ENCODE measurements at regions not wholly inside any gene's neighbourhood (a gene's known extent, or its start where the extent isn't known, plus 50 kb on each side); places are given as distances from the start of the nearest gene placed in this dataset.
A peak's percentile ranks its signal among the peaks of the same experiment; 100 is the strongest.

DNA sequence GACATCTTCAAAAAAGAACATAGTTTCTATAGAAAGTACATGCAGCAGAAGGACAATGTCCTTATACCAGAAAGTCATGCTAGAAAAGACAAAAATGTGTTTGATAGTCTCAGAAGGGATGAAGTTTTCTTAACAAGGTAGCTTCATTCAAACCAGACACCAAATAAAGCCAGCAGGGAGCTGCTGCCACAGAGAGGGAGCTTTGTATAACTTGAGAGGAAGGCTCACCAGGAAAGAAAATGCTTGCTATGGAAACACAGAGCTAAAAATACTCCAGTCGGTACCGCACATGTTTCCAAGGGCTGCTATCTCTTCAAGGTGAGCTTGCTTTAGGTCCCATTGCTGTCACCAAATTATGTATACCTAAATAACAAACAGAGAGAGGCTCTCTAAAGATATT lies 1074.8 kb upstream of the ALCAM start:
- no peak overlapping the region for H3K18ac ChIP-seq (ENCODE audit: extremely low read depth, low read length)
- H2BK12ac ChIP-seq (ENCODE audit: low read depth, low read length): no peak overlapping the region
- H3K36me3 ChIP-seq (ENCODE audit: control insufficient read depth in 2 of 4, insufficient read depth in 4 of 4, low read length in 3 of 4): no peaks in the 10 kb centered on the region; a peak in 1 of 8 replicates
- 82% methylated on average over 2 of the region's 2 CpGs; no CpG with 5 or more reads in 1 of the 2 experiments for WGBS, 2 experiments (ENCODE audit: extremely low coverage in 1 of 2, insufficient coverage in 1 of 2, insufficient read length in 1 of 2, insufficient replicate concordance in 2 of 2, low coverage in 1 of 2, low lambda C conversion rate in 2 of 2, missing lambda C conversion rate in 1 of 2)
- H2BK120ac ChIP-seq (replicated peaks; ENCODE audit: low read depth, low read length): no peak overlapping the region
- H3K4me1 ChIP-seq (replicated peaks in 1 of 4; ENCODE audit: control insufficient read depth in 3 of 4, insufficient read depth in 4 of 4, low read length in 3 of 4): 0 out of 7 replicates have a peak, but pooled peaks cover 0 to 2% (median 0%) of the 10 kb centered on the region in 4 experiments
- TF ChIP-seq SP2 (IDR thresholded peaks at IDR 0.05; ENCODE audit: low read length) (no peak), MAFK (IDR thresholded peaks at IDR 0.05; ENCODE audit: low read depth, low read length) (no peak), YY1 (IDR thresholded peaks at IDR 0.05; ENCODE audit: low read depth, low read length) (no peak), POLR2A (IDR thresholded peaks at IDR 0.05; ENCODE audit: control extremely low read depth in 1 of 2, low read depth in 2 of 2, low read length in 2 of 2) (no peak), NRF1 (IDR thresholded peaks at IDR 0.05; ENCODE audit: low read depth, low read length) (no peak), GABPA (IDR thresholded peaks at IDR 0.05; ENCODE audit: borderline replicate concordance, insufficient read depth, low read length) (no peak), EZH2 (IDR thresholded peaks at IDR 0.05; ENCODE audit: low read depth, low read length, severe bottlenecking) (no peak), CHD2 (IDR thresholded peaks at IDR 0.05; ENCODE audit: low read length) (no peak), SRF (IDR thresholded peaks at IDR 0.05; ENCODE audit: low read depth, low read length) (no peak)
- TF ChIP-seq, protein P1, sequence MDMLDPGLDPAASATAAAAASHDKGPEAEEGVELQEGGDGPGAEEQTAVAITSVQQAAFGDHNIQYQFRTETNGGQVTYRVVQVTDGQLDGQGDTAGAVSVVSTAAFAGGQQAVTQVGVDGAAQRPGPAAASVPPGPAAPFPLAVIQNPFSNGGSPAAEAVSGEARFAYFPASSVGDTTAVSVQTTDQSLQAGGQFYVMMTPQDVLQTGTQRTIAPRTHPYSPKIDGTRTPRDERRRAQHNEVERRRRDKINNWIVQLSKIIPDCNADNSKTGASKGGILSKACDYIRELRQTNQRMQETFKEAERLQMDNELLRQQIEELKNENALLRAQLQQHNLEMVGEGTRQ (IDR thresholded peaks at IDR 0.05; ENCODE audit: low read length): no peak
- TF ChIP-seq, protein P2, sequence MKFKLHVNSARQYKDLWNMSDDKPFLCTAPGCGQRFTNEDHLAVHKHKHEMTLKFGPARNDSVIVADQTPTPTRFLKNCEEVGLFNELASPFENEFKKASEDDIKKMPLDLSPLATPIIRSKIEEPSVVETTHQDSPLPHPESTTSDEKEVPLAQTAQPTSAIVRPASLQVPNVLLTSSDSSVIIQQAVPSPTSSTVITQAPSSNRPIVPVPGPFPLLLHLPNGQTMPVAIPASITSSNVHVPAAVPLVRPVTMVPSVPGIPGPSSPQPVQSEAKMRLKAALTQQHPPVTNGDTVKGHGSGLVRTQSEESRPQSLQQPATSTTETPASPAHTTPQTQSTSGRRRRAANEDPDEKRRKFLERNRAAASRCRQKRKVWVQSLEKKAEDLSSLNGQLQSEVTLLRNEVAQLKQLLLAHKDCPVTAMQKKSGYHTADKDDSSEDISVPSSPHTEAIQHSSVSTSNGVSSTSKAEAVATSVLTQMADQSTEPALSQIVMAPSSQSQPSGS (IDR thresholded peaks at IDR 0.05; ENCODE audit: low read length): no peak
- TF ChIP-seq, protein P3, sequence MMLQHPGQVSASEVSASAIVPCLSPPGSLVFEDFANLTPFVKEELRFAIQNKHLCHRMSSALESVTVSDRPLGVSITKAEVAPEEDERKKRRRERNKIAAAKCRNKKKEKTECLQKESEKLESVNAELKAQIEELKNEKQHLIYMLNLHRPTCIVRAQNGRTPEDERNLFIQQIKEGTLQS (IDR thresholded peaks at IDR 0.05; ENCODE audit: insufficient read depth, low read depth, low read length): no peak
- no peak overlapping the region for H3K4me3 ChIP-seq (ENCODE audit: extremely low read depth in 1 of 4, insufficient read depth in 2 of 4, low read depth in 3 of 4, low read length in 4 of 4)
- DNase-seq (ENCODE audit: low read depth in 1 of 2, low spot score in 2 of 2) (no peak), FAIRE-seq (peak; percentile 36)
- no peak overlapping the region for H3K14ac ChIP-seq (ENCODE audit: insufficient read length)
- ChIA-PET CTCF (ENCODE audit: partially characterized antibody) (no interaction called here), POLR2A (ENCODE audit: partially characterized antibody) (no interaction called here)
- H3K79me2 ChIP-seq (ENCODE audit: control insufficient read depth in 1 of 2, insufficient read depth in 2 of 2, low read length in 2 of 2): no peaks in the 10 kb centered on the region
- H2AK5ac ChIP-seq (ENCODE audit: low read depth, low read length): no peak overlapping the region
- H3K27ac ChIP-seq (ENCODE audit: low read depth, low read length): no peak overlapping the region
- no peak overlapping the region for H2BK5ac ChIP-seq (ENCODE audit: low read depth, low read length)
- no peak overlapping the region for H3K23ac ChIP-seq (ENCODE audit: insufficient read length)
- no peak overlapping the region; a peak in 1 of 4 replicates for H3K4me2 ChIP-seq (ENCODE audit: insufficient read depth in 1 of 2, low read depth in 2 of 2, low read length in 2 of 2)
- no peak overlapping the region for H2AFZ ChIP-seq (ENCODE audit: low read length)
- peaks cover 3 to 4% of the 10 kb centered on the region in 2 experiments; a peak in 3 of 4 replicates for H3K9me3 ChIP-seq (ENCODE audit: insufficient read depth in 2 of 2, low read depth in 1 of 2, low read length in 1 of 2)
- no peak overlapping the region for H4K8ac ChIP-seq (ENCODE audit: extremely low read depth, insufficient read depth, low read length)
- no peak overlapping the region for H4K91ac ChIP-seq (replicated peaks; ENCODE audit: insufficient read length, low read length)
- H3K56ac ChIP-seq (replicated peaks; ENCODE audit: insufficient read length, low read depth, low read length): no peak overlapping the region
- H4K20me1 ChIP-seq (replicated peaks in 1 of 2; ENCODE audit: control insufficient read depth in 1 of 2, insufficient read depth in 2 of 2, low read length in 2 of 2): no peaks in the 10 kb centered on the region
- H3K27me3 ChIP-seq (replicated peaks in 1 of 4; ENCODE audit: control insufficient read depth in 3 of 4, extremely low read depth in 1 of 4, insufficient read depth in 3 of 4, low read length in 3 of 4): no peaks in the 10 kb centered on the region
- H2BK15ac ChIP-seq (ENCODE audit: low read length): no peak overlapping the region
- no peak overlapping the region for H2BK20ac ChIP-seq (ENCODE audit: low read length)
- no peaks in the 10 kb centered on the region for H3K23me2 ChIP-seq (ENCODE audit: low read depth, low read length)
- H3K9ac ChIP-seq (replicated peaks in 1 of 4; ENCODE audit: extremely low read depth in 1 of 4, low read depth in 3 of 4, low read length in 3 of 4): no peak overlapping the region
- no peak overlapping the region for H4K5ac ChIP-seq (ENCODE audit: insufficient read length, low read depth, low read length)
- no peak overlapping the region for H3K4ac ChIP-seq (replicated peaks; ENCODE audit: insufficient read length, low read depth, low read length)
- no peaks in the 10 kb centered on the region for H3K79me1 ChIP-seq (ENCODE audit: low read depth, low read length)
